Stimulated activated naive B cell treated with anti-CD40 and anti-IgM and Interleukin-4, amounts not matched to agents 10 μg/mL and 1 μg/mL and 100 μg/mL, for 72 hours (primary cell): ENCODE measurements at regions not wholly inside any gene's neighbourhood (a gene's known extent, or its start where the extent isn't known, plus 50 kb on each side); places are given as distances from the start of the nearest gene placed in this dataset.
"Not testable (repeated sequence)": the region's sequence is repeated elsewhere in the genome, so short reads cannot be mapped to it uniquely, and the experiment has no call there.

Experiments
- ATAC-seq, 2 donors: fragments of 150-1000 bp; cut with Tn5 transposase; replicated peaks; 2 replicates each; pipeline ENCODE4 v1.10.0; 2021; ENCODE audit warnings: moderate library complexity in 1 of 2
- DNase-seq: peaks from one replicate; pipeline ENCODE4 v3.0.0; 2021
- H3K27ac Mint-ChIP-seq: one replicate; pipeline ENCODE4 v1.8.0; 2022; ENCODE audit warnings: mild to moderate bottlenecking, mixed read lengths
- H3K27me3 Mint-ChIP-seq, 2 donors: one replicate each; pipeline ENCODE4 v1.8.0; 2022; ENCODE audit warnings: mixed read lengths in 2 of 2
- H3K36me3 Mint-ChIP-seq, 2 donors: one replicate each; pipeline ENCODE4 v1.8.0; 2022; ENCODE audit warnings: mixed read lengths in 2 of 2, mild to moderate bottlenecking in 1 of 2
- H3K4me1 Mint-ChIP-seq, 2 donors: one replicate each; pipeline ENCODE4 v1.8.0; 2022; ENCODE audit warnings: mixed read lengths in 2 of 2, mild to moderate bottlenecking in 1 of 2
- H3K4me3 Mint-ChIP-seq, 2 donors: one replicate each; pipeline ENCODE4 v1.8.0; 2022; ENCODE audit warnings: mild to moderate bottlenecking in 2 of 2, mixed read lengths in 2 of 2, moderate library complexity in 1 of 2
- H3K9me3 Mint-ChIP-seq, 2 donors: one replicate each; pipeline ENCODE4 v1.8.0; 2022; ENCODE audit warnings: mixed read lengths in 2 of 2, mild to moderate bottlenecking in 1 of 2

- H3K4me1 Mint-ChIP-seq, H3K9me3 Mint-ChIP-seq, DNase-seq, H3K36me3 Mint-ChIP-seq, H3K27me3 Mint-ChIP-seq, H3K27ac Mint-ChIP-seq, H3K4me3 Mint-ChIP-seq: not testable (repeated sequence)
- ATAC-seq, result peak; percentile 38 to 48
Observed at GRCh38 chr1:81501485-81501884, 299.2 kb upstream of the ADGRL2 start.

GRCh38 chr1:81499487-81499886 is 301.2 kb upstream of the ADGRL2 start:
- Mint-ChIP-seq H3K4me3 (no peak overlapping the region), H3K27ac (no peak overlapping the region), H3K36me3 (no peaks in the 10 kb centered on the region), H3K9me3 (no peaks in the 10 kb centered on the region), H3K4me1 (no peaks in the 10 kb centered on the region), H3K27me3 (no peaks in the 10 kb centered on the region)
- DNase-seq (no peak), ATAC-seq (no peak)

GRCh38 chr1:81498471-81499462 is 302.0 kb upstream of the ADGRL2 start:
- Mint-ChIP-seq H3K4me1 (no peaks in the 10 kb centered on the region), H3K9me3 (no peaks in the 10 kb centered on the region), H3K36me3 (no peaks in the 10 kb centered on the region), H3K27me3 (no peaks in the 10 kb centered on the region), H3K27ac (no peak overlapping the region), H3K4me3 (no peak overlapping the region)
- no peak for DNase-seq
- ATAC-seq, result no peak

GRCh38 chr1:81496349-81496748 is 304.4 kb upstream of the ADGRL2 start:
- no peaks in the 10 kb centered on the region for H3K4me1 Mint-ChIP-seq
- H3K27me3 Mint-ChIP-seq, result no peaks in the 10 kb centered on the region
- no peak for DNase-seq
- no peak overlapping the region for H3K27ac Mint-ChIP-seq
- H3K9me3 Mint-ChIP-seq, result no peaks in the 10 kb centered on the region
- H3K36me3 Mint-ChIP-seq, result no peaks in the 10 kb centered on the region
- no peak overlapping the region for H3K4me3 Mint-ChIP-seq
- no peak for ATAC-seq

- Mint-ChIP-seq H3K9me3 (peaks cover 4 to 5% of the 10 kb centered on the region in 2 donors), H3K4me3 (no peak overlapping the region), H3K27ac (no peak overlapping the region), H3K36me3 (no peaks in the 10 kb centered on the region), H3K4me1 (no peaks in the 10 kb centered on the region), H3K27me3 (no peaks in the 10 kb centered on the region)
- DNase-seq (no peak), ATAC-seq (no peak)
Observed at GRCh38 chr1:81493102-81493869, 307.4 kb upstream of the ADGRL2 start.

GRCh38 chr1:81492628-81493027 is 308.1 kb upstream of the ADGRL2 start:
- Mint-ChIP-seq H3K27ac (no peak overlapping the region), H3K9me3 (peaks cover 4 to 5% of the 10 kb centered on the region in 2 donors), H3K36me3 (no peaks in the 10 kb centered on the region), H3K4me1 (no peaks in the 10 kb centered on the region), H3K27me3 (no peaks in the 10 kb centered on the region), H3K4me3 (no peak overlapping the region)
- ATAC-seq (no peak), DNase-seq (no peak)

- H3K27ac Mint-ChIP-seq, result no peak overlapping the region
- H3K27me3 Mint-ChIP-seq, result no peaks in the 10 kb centered on the region
- DNase-seq (no peak), ATAC-seq (no peak)
- no peaks in the 10 kb centered on the region for H3K4me1 Mint-ChIP-seq
- H3K4me3 Mint-ChIP-seq, result no peak overlapping the region
- no peaks in the 10 kb centered on the region for H3K36me3 Mint-ChIP-seq
- H3K9me3 Mint-ChIP-seq, result peaks cover 4 to 8% of the 10 kb centered on the region in 2 donors
Observed at GRCh38 chr1:81490614-81491013, 310.1 kb upstream of the ADGRL2 start.

GRCh38 chr1:81489372-81489934 is 311.3 kb upstream of the ADGRL2 start:
- Mint-ChIP-seq H3K36me3 (no peaks in the 10 kb centered on the region), H3K9me3 (peaks cover 4 to 8% of the 10 kb centered on the region in 2 donors), H3K27me3 (no peaks in the 10 kb centered on the region), H3K4me3 (no peak overlapping the region), H3K27ac (no peak overlapping the region), H3K4me1 (no peaks in the 10 kb centered on the region)
- DNase-seq (no peak), ATAC-seq (no peak)

- Mint-ChIP-seq H3K4me3 (no peak overlapping the region), H3K9me3 (peaks cover 2 to 6% of the 10 kb centered on the region in 2 donors), H3K27ac (no peak overlapping the region), H3K27me3 (no peaks in the 10 kb centered on the region), H3K4me1 (no peaks in the 10 kb centered on the region), H3K36me3 (no peaks in the 10 kb centered on the region)
- DNase-seq (no peak), ATAC-seq (no peak)
Observed at GRCh38 chr1:81484284-81484683, 316.4 kb upstream of the ADGRL2 start.

GRCh38 chr1:81478219-81478618 is 322.5 kb upstream of the ADGRL2 start:
- Mint-ChIP-seq H3K4me1 (no peaks in the 10 kb centered on the region), H3K27ac (no peak overlapping the region), H3K27me3 (no peaks in the 10 kb centered on the region), H3K9me3 (no peaks in the 10 kb centered on the region), H3K36me3 (no peaks in the 10 kb centered on the region), H3K4me3 (no peak overlapping the region)
- DNase-seq, result no peak
- ATAC-seq, result no peak

- Mint-ChIP-seq H3K4me1 (no peaks in the 10 kb centered on the region), H3K27me3 (no peaks in the 10 kb centered on the region), H3K9me3 (no peaks in the 10 kb centered on the region), H3K4me3 (no peak overlapping the region), H3K27ac (no peak overlapping the region), H3K36me3 (no peaks in the 10 kb centered on the region)
- DNase-seq (no peak), ATAC-seq (no peak)
Observed at GRCh38 chr1:81477710-81478109, 323.0 kb upstream of the ADGRL2 start.

- Mint-ChIP-seq H3K9me3 (no peaks in the 10 kb centered on the region), H3K4me1 (no peaks in the 10 kb centered on the region), H3K27me3 (no peaks in the 10 kb centered on the region), H3K4me3 (no peak overlapping the region), H3K36me3 (no peaks in the 10 kb centered on the region), H3K27ac (no peak overlapping the region)
- ATAC-seq (no peak), DNase-seq (no peak)
Observed at GRCh38 chr1:81472387-81472786, 328.3 kb upstream of the ADGRL2 start.

GRCh38 chr1:81471255-81471654 is 329.5 kb upstream of the ADGRL2 start:
- Mint-ChIP-seq H3K9me3 (no peaks in the 10 kb centered on the region), H3K4me1 (no peaks in the 10 kb centered on the region), H3K27ac (no peak overlapping the region), H3K27me3 (no peaks in the 10 kb centered on the region), H3K36me3 (no peaks in the 10 kb centered on the region), H3K4me3 (no peak overlapping the region)
- ATAC-seq (no peak), DNase-seq (no peak)

GRCh38 chr1:81470275-81470674 is 330.5 kb upstream of the ADGRL2 start:
- Mint-ChIP-seq H3K36me3 (no peaks in the 10 kb centered on the region), H3K9me3 (no peaks in the 10 kb centered on the region), H3K27ac (no peak overlapping the region), H3K27me3 (no peaks in the 10 kb centered on the region), H3K4me1 (no peaks in the 10 kb centered on the region), H3K4me3 (no peak overlapping the region)
- no peak for ATAC-seq
- no peak for DNase-seq
